ENCODE measurements at regions not wholly inside any gene's neighbourhood (a gene's known extent, or its start where the extent isn't known, plus 50 kb on each side); places are given as distances from the start of the nearest gene placed in this dataset.

DNA sequence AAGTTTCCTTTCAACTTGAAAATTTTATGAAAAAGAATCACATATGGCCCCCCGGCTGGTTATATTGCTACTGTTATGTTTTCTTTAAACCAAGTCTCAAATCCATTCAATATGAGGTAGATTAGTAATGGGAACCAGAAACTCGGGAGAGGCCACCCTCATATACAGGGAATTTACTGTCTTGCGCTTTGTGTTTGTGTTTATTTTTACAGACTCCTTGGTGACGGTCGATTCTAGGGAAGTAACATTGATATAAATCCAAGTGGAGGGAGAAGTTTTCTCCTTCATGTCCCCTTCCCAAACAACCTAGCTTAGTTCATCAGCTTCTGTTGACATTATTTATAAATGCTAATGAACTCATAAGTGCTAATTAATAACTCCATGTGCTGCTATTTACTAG lies 163.5 kb upstream of the LMO4 start:
- no peak for DNase-seq (ENCODE audit: extremely low read depth, low read depth, low spot score)

- DNase-seq (ENCODE audit: extremely low read depth, low read depth, low spot score), result no peak
Observed at GRCh38 chr1:87167157-87167789, 161.4 kb upstream of the LMO4 start.

DNA sequence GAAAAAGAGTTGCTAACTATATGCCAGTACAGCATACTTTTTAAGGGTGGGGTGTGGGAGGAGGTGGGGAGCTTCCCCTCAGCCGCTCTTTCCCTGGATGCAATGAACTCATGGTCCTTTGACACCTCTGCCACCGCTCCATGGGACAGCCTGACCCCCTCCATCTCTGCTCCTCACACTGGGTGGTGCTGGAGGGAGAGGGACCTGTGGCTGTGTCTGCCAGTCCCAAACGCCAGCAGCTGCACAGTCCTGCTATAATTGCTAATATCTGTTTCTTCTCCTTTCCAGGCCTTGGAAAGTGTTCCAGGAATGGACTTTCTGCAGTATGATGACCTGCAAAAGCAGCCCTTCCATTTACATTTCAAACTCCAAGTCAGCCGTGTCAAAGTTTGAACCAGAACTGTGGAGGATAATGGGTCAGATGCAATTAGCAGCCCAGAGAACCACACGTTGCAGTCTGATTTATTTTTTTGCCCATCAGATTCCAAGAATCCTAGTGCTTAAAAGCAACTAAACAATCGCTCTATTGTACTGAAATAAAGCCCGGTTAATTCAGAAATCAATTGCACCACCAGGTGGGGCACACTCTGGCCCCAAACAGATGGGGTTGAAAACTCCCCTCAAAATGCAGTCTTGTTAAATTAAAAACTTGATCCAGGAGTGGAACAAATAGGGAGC lies 160.7 kb upstream of the LMO4 start:
- DNase-seq (ENCODE audit: extremely low read depth, low read depth, low spot score), result no peak

DNA sequence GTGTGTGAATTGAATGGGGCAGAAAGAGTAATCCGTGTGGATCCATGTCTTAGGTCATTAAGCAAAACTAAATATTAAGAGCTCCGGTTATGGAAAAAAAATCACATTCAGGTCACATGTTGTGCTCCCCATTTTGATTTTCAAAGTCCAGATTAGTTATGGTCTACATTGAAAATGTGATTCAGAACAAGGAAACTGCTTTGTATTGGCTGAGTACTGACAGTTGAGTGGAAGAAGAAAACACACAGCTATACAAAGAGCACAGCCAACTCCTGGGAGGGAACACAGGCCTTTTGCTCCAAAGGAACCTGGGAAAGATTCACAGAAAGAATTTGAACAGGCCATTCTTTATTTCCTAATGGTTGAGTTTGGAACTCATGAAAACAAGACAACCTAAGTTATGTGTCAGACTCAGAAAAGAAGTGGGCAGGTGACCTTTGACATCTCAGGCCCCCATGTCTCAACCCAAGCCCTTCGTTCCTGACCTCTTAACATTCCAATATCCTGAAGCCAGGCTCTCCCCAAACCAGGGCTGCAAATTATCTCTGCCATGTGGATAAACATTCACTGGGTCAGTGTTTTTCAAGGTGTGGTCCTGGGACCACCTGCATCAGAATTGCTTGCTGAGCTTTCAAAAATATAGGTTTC lies 159.3 kb upstream of the LMO4 start:
- DNase-seq (ENCODE audit: extremely low read depth, low read depth, low spot score), result no peak

DNA sequence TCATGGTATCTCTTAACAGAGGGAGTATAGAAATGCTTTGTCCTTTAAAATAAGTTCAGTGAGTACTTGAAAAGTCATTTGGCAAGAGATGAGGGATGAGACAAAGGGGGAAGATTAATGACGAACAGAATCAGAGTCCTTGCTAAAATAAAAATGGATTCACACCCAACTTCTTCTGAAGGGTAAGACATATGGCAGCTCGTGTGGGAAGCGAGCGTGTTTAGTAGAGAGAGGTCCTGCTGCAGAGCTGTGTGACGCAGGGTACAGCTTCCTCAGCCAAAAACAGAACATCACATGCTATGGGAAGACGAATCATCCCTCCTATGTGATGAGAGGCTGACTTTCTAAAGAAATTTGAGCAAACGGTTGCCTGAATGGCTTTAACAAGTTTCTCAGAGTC lies 158.5 kb upstream of the LMO4 start:
- no peak for DNase-seq (ENCODE audit: extremely low read depth, low read depth, low spot score)

- no peak for DNase-seq (ENCODE audit: extremely low read depth, low read depth, low spot score)
Observed at GRCh38 chr1:87170931-87171598, 157.6 kb upstream of the LMO4 start.

DNA sequence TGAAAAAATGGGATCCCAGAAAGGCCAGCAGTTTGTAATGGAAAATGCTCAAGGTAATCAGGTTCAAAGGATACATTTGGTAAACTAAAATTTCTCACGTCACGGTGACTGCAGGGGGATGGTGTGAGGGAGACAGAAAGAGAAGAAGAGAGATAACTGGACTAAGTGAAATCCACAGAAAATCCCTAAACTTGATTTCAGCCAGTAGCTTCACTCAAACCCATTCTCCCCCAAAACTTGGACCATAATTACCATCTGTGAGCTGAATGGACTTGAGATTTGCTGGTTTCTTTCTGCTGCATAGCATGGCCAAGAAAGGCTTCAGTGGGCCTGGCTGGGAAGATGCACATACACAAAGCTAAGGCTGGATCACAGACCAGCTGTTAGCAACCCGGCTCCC lies 155.4 kb upstream of the LMO4 start:
- DNase-seq (ENCODE audit: extremely low read depth, low read depth, low spot score), result no peak

- DNase-seq (ENCODE audit: extremely low read depth, low read depth, low spot score), result no peak
Observed at GRCh38 chr1:87174724-87175245, 153.9 kb upstream of the LMO4 start.

GRCh38 chr1:87176087-87176486 lies 152.6 kb upstream of the LMO4 start:
- DNase-seq (ENCODE audit: extremely low read depth, low read depth, low spot score), result no peak

DNA sequence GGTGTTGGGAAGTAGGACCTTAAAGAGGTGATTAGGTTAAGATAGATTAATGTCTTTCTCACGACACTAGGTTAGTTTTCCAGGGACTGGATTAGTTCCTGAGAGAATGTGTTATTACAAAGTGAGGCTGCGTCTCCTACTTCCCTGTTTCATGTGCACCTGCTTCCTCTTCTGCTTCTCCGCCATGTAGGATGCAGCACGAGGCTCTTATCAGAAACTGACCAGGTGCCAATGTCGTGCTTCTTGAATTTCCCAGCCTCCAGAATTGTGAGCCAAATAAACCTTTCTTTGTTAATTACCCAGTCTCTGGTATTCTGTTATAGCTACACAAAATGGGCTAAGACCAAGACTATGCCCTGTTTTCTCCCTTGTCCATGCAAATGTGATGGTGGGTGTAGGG lies 152.2 kb upstream of the LMO4 start:
- no peak for DNase-seq (ENCODE audit: extremely low read depth, low read depth, low spot score)

DNA sequence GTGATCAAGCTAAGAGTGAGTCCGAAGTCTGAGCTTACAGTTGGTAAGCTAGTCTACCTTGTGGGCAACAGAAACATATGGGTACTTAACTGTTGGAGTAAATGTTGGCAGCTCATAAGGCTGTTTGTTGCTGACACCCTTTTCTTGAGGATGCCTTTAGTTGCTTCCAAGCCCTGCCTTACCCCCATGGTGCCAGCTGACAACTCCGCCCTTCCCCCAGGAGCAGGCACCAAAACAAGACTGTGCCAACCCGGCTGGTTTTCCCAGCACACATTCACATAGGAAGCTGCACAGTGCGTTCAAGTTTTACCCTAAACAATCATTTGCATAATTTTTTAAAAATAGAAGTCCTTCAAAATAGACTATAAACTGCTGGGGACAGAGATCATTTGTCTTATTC lies 150.2 kb upstream of the LMO4 start:
- DNase-seq (ENCODE audit: extremely low read depth, low read depth, low spot score), result no peak

- DNase-seq (ENCODE audit: extremely low read depth, low read depth, low spot score), result no peak
Observed at GRCh38 chr1:87179076-87179810, 149.4 kb upstream of the LMO4 start.

DNA sequence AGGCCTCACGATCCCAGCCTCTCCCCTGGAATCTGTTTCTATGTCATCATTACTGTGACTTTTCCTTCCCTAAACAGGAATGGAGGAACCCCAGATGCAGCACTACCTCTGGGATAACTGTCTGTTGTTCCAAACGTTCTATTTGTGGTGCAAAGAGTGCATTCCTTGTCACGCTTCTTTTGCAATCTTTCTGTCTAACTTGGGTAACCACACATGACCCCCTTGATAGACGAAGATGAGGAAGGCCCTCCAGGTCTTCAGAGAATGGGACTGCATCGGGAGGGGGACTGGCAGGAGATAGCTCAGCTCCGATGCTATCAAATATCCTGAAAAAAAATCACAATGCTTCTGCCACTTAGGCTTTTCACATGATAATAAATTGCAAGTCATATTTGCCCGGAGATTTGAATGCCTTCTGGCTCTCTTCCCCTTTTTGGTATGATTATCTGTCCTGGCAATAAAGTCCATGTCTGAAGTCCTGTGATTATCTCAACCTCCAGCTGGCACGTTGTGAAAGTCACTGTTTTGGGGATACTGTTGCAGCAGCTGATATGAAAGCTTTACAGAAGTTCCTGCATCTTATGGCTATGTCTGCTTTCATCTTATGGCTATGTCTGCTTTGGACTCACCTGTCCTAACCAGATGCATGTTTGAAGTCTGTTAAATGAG lies 148.7 kb upstream of the LMO4 start:
- no peak for DNase-seq (ENCODE audit: extremely low read depth, low read depth, low spot score)

DNA sequence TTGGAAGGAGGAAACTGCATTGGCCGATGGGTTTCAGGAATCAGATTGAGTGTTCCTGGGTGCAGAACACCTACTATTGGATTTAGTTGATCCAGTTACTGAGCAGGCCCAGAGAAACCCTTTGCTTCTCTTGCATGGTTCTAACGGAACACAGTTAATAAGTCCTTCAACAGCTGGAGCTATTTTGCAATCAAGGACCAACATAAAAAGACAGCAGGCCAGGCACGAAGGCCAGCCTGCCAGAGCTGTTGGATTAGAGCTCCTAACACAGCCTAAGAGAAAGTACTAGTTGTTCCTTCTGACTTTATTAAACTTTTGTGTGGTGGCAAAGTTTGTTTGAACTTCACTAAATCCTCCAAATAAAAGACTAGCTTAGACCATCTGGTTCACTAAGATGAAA lies 148.0 kb upstream of the LMO4 start:
- DNase-seq (ENCODE audit: extremely low read depth, low read depth, low spot score), result no peak

DNA sequence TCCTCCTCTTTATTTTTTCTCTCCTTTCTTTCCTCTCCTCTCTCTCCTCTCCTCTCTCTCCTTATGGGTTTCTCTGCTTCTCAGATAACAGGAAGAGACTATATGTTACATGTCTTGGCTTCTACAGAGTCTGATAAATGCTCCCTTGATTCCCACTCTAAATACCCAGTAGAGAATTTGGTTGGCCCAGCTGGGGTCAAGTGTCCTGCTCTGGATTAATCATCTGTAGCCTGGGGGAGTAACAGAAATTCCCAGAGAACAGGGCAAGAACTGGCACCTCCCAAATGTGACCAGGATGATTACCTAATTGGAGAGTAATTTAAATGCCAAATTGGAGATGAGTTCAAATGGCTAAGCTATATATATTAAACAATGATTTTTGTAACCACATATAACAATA lies 146.1 kb upstream of the LMO4 start:
- no peak for DNase-seq (ENCODE audit: extremely low read depth, low read depth, low spot score)

DNA sequence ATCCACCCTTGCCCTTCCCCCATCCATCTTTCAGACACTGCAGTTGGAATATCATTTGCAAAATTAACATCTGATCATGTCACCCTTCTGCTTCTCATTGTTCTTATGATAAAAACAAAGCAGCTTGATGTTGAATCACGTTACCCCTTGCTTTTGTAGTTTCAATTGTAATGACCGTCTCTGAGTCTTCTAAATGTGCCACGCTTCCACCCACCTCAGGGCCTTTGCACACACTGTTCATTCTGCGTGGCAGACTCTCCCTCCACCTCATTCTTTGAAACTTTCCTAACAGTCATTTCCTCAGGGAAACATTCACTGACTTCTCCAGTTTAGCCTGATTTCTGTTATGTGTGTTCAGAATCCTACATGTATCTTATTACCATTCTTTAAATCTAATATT lies 143.6 kb upstream of the LMO4 start:
- DNase-seq (ENCODE audit: extremely low read depth, low read depth, low spot score), result no peak

GRCh38 chr1:87186346-87186745 lies 142.3 kb upstream of the LMO4 start:
- no peak for DNase-seq (ENCODE audit: extremely low read depth, low read depth, low spot score)

DNA sequence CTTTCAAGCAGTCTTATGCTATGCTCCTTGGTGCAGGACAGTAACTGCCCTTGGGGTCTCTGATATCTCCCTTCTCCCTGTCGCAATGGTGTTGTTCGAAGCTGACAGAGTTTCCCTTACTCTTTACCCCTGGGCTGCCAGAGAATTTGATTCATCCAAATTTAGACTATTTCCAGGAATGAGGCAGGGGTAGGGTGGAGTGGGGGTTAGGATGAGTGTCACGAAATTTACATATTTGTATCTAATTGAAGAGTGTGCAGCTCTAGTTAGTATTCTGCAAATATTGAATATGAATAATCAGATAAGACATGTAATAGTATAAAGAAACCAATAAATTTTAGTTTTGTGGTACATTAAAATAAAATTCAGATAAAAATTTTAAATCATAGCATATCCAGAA lies 140.0 kb upstream of the LMO4 start:
- no peak for DNase-seq (ENCODE audit: extremely low read depth, low read depth, low spot score)

DNA sequence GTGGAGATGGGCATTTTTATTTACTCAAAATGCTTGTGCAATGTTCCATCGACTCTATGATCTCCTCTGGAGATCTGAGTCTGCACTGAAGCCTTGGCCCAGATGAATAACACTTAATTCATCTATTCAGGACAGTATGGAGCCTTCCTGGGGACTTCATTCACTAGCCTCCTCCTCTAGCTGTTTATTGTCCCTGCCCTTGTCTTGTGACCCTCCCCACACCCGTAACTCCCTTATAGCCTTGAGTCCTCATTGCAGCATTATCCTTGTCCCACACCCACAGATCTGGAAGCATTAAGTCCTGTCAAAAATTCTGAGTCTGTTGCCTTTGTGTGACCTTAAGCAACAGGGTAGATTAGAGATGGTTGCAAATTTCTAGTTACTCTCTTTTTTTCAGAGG lies 138.3 kb upstream of the LMO4 start:
- no peak for DNase-seq (ENCODE audit: extremely low read depth, low read depth, low spot score)

- DNase-seq (ENCODE audit: extremely low read depth, low read depth, low spot score), result no peak
Observed at GRCh38 chr1:87191646-87192045, 137.0 kb upstream of the LMO4 start.

Measured in glomerular endothelial cell (primary cell).